ENCODE measurements at regions not wholly inside any gene's neighbourhood (a gene's known extent, or its start where the extent isn't known, plus 50 kb on each side); places are given as distances from the start of the nearest gene placed in this dataset.

DNA sequence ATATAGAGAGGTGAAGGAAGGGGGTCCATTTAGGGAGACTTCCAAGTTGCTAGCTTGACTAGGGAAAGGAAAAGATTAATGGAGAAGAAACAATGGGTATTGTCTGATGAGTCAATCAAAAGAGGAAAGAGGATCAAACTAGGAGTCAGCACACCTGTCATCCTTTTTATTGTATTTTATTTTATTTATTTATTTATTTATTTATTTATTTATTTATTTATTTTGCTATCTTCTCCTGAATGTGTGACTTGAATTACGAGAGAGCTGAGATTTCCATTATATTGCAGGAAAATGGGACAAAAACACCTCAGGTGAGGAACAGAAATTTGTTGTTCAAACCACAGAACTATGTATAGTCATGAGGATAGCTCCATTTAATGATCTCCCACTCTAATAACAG is 58.9 kb downstream of the NUDT11 start:
- TF ChIP-seq, protein P1, sequence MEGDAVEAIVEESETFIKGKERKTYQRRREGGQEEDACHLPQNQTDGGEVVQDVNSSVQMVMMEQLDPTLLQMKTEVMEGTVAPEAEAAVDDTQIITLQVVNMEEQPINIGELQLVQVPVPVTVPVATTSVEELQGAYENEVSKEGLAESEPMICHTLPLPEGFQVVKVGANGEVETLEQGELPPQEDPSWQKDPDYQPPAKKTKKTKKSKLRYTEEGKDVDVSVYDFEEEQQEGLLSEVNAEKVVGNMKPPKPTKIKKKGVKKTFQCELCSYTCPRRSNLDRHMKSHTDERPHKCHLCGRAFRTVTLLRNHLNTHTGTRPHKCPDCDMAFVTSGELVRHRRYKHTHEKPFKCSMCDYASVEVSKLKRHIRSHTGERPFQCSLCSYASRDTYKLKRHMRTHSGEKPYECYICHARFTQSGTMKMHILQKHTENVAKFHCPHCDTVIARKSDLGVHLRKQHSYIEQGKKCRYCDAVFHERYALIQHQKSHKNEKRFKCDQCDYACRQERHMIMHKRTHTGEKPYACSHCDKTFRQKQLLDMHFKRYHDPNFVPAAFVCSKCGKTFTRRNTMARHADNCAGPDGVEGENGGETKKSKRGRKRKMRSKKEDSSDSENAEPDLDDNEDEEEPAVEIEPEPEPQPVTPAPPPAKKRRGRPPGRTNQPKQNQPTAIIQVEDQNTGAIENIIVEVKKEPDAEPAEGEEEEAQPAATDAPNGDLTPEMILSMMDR (IDR thresholded peaks at IDR 0.05; ENCODE audit: low read depth, low read length) = no peak
- no peak overlapping the region for H3K4me3 ChIP-seq (ENCODE audit: low read depth, low read length)
- in situ Hi-C loops (cut with HindIII; ENCODE audit: low sequenced_read_pairs) = no loop called here
- no peak for DNase-seq (ENCODE audit: low read depth, low spot score)

DNA sequence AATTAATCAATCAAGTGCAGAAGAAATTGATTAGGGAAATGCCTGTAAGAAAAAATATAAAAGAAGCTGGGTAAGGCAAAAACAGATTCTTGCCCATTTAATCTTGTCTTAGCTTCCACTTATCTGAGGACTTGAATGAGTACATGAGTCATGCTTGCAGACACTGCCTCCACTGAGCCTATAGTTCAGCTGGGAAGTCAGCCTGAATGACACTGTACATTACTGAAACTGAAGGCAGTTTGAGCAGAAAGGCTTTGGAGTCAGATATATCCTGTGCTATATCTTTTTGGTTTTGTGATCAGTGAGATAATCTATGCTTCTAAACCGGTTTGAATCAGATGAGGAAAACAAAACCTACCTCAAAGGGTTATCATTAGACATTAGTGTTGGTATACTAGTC is 61.3 kb downstream of the NUDT11 start:
- TF ChIP-seq, protein P1 (IDR thresholded peaks at IDR 0.05; ENCODE audit: low read depth, low read length) = no peak
- H3K4me3 ChIP-seq (ENCODE audit: low read depth, low read length) = no peak overlapping the region
- no peak for DNase-seq (ENCODE audit: low read depth, low spot score)
- in situ Hi-C loops (cut with HindIII; ENCODE audit: low sequenced_read_pairs) = no loop called here

DNA sequence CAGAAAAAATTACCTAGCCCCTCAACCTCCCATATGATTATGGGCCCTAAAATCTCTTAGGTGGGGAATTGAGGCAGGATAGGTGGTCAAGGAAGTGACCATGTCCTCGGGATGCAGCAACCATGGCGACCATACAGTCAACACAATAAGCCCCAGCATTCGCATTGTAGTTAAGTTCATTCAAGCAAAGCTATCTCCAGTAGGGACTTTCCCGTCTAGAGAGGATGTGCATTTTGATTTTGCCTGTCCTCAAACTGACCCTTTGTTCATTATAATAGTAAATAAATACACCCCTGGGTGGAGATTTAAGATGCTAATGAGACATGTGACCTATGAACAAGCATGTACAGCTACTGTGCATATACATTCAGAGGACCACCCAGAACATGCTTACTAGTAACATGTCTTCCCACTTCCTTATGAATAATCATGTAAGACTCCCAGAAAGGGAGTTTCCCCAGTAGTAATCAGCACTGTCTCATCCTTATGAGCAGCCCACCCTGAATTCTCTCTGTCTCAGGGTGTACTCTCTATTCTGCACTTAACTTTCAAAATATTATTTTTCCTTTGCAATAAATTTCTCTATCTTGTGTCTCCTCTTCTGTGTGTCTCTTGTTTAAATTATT is 74.3 kb downstream of the NUDT11 start:
- no peak overlapping the region for H3K4me3 ChIP-seq (ENCODE audit: low read depth, low read length)
- in situ Hi-C loops (cut with HindIII; ENCODE audit: low sequenced_read_pairs) = no loop called here
- TF ChIP-seq, protein P1 (IDR thresholded peaks at IDR 0.05; ENCODE audit: low read depth, low read length) = no peak
- DNase-seq (ENCODE audit: low read depth, low spot score) = no peak

DNA sequence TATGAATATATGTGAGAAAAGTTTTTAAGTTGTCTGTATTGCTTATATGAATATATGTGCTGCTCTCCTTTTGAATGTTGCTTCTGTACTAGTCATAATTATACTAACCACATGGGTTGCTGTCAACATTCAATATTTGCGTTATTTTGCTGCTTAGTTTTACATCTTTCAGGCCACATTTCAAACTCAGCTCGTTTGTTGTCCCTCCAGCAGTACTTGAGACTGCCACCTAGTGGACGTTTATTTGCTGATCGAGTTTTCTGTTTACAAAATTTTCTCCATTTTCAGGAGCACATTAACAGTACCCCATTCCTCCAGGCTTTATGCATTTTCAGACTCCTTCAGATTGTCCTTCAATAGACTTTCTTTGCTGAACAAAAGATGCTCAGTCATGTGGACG is 75.8 kb downstream of the NUDT11 start:
- TF ChIP-seq, protein P1 (IDR thresholded peaks at IDR 0.05; ENCODE audit: low read depth, low read length) = peak; percentile 78
- in situ Hi-C loops (cut with HindIII; ENCODE audit: low sequenced_read_pairs) = no loop called here
- DNase-seq (ENCODE audit: low read depth, low spot score) = peak; percentile 47
- H3K4me3 ChIP-seq (ENCODE audit: low read depth, low read length) = no peak overlapping the region

DNA sequence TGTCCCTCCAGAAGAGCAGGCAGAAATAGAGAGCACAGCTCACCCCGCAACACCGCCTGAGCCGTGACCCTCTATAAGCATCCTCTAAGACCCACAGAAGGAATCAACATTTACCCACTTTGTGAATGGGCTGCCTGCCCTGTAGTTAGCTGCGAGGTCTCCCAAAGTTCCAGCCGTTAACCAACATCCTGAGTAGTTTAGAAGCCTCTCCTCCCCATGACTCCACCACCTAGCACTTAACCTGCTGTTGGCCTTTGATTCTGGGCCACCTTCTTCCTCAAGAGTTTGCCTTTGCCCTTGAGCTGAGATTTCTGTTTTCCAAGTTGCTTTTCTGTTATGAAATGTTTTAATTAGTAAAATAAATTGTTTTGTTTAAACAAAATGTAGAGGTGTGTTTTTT is 75.8 kb downstream of the NUDT10 start:
- DNase-seq (ENCODE audit: low read depth, low spot score) = no peak
- H3K4me3 ChIP-seq (ENCODE audit: low read depth, low read length) = no peak overlapping the region
- TF ChIP-seq, protein P1 (IDR thresholded peaks at IDR 0.05; ENCODE audit: low read depth, low read length) = no peak
- in situ Hi-C loops (cut with HindIII; ENCODE audit: low sequenced_read_pairs) = no loop called here

DNA sequence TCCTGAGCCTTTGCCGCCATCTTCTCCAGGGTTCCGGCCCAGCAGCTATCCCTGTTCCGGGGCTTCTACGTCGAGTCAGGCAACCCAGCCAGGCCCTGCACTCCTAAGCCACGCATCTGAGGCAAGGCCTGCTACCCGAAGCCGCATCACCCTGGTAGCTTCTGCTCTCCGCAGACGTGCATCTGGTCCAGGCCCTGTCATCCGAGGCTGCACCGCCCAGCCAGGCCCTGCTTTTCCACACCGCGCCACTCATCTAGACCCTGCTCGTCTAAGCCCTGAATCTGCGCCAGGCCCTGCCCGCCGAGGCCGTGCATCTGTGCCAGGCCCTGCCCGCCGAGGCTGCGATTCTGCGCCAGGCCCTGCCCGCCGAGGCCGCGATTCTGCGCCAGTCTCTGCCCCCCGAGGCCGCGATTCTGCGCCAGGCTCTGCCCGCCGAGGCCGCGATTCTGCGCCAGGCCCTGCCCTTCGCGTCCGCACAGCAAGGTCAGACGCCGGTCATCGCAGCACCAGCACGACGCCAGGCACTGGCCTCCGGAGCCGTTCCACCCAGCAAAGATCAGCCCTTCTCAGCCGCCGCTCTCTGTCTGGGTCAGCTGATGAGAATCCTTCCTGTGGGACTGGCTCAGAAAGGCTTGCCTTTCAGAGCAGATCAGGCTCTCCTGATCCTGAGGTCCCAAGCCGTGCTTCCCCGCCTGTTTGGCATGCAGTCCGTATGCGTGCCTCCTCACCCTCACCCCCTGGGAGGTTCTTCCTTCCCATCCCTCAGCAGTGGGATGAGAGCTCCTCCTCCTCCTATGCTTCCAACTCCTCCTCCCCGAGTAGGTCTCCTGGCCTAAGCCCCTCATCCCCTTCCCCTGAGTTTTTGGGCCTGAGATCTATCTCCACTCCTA is 75.1 kb downstream of the NUDT10 start:
- TF ChIP-seq, protein P1 (IDR thresholded peaks at IDR 0.05; ENCODE audit: low read depth, low read length) = no peak
- in situ Hi-C loops (cut with HindIII; ENCODE audit: low sequenced_read_pairs) = no loop called here

More for the DNA sequence above, 75.1 kb downstream of the NUDT10 start:
- H3K4me3 ChIP-seq (ENCODE audit: low read depth, low read length) = no peak overlapping the region
- no peak for DNase-seq (ENCODE audit: low read depth, low spot score)
